Stimulated activated CD8-positive, alpha-beta memory T cell treated with anti-CD3 and anti-CD28 coated beads, Interleukin-4, amount 100 ng/mL, for 24 hours (primary cell): ENCODE measurements at regions not wholly inside any gene's neighbourhood (a gene's known extent, or its start where the extent isn't known, plus 50 kb on each side); places are given as distances from the start of the nearest gene placed in this dataset.
"Not testable (repeated sequence)": the region's sequence is repeated elsewhere in the genome, so short reads cannot be mapped to it uniquely, and the experiment has no call there.

ENCODE experiments used
- DNase-seq: peaks from one replicate; pipeline ENCODE4 v3.0.0-alpha.2; 2020; ENCODE audit warnings: low read depth

DNA sequence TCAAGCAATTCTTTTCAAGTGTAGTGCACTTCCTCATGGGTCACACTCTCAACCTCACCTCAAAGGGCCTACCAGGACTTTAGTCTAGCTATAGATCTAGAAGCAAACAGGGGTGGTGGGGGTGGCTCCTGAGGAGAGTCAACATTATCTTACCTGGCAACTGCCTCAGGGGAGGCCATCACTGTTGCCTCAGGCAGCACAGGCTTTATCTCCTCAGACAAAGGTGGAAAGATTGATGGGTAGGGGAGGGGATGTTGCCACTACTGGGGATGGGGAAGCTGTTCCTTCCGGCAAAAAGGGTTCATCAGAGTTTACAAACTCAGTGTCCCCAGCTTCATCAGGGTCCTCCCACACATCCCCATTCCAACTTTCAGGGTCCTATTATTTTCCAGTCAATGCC, 87.4 kb upstream of the CYRIA start:
- DNase-seq: not testable (repeated sequence)

DNA sequence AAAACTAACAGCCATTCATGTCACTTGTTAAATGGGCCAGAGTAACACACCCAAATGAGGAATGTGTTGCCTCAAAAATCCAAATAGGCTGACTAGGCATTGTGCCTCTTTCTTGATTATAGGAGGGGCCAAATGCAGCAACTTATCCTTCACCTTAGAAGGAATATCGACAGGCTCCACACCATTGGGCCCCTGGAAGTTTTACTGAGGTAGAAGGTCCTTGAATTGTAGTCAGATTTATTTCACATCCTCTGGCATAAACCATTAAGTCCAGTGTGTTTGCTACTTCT, 85.2 kb upstream of the CYRIA start:
- not testable (repeated sequence) for DNase-seq

DNA sequence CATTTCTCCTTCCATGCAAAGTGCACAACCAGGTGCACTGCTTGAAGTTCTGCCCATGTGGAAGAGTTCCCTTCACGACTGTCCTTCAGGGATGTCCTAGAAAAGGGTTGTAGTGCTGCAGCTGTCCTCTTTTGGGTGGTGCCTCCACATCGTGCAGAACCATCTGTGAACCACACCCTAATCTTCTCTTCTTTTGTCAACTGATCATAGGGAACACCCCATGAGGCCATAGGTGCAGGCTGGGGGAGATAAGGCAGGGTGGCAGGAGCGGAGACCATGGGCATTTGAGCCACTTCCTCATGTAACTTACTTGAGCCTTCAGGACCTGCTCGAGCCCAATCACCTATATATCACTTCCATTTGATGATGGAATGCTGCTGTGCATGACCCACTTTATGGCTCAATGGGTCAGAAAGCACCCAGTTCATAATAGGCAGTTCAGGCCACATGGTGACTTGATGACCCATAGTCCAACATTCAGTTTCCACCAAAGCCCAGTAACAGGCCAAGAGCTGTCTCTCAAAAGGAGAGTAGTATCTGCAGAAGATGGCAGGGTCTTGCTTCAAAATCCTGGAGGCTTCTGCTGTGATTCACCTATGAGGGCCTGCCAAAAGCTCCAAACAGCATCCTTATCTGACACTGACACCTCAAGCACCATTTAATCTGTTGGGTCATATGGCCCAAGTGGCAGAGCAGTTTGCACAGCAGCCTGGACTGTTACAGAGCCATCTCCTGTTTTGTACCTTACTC, 84.7 kb upstream of the CYRIA start:
- no peak for DNase-seq

DNA sequence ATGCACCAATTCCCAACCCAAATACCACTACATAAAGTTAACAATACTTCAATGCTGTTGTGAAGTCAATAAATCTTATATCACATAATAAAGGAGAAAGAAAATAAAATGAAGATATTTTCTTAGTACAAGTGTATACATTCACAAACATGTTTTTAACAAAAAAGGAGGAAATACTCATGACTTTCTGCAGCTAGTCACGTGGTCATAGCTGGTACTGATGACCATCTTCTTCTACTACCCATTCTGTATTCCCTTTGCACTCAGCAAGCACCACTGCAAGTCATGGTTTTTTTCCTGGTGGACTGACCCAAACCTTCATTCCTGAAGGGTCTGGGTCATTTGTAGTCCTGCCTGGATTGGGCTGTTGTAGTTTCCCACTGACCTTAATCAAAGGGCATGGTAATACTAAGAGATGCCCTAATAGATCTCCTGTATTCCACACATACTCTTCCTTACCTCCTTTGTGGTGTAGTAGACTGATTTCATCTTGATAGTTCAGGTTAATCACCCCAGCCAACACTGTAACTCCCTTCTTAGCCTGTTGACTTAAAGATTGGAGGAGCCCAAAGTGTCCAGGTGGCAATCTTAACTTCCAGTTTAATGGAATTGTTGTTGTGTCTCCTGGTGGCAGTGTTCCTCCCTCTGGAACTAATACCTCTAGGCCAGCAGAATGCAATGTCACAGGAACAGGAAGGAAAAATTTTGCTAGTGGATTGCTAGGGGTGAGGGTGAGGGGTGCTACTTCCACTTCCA, 83.1 kb upstream of the CYRIA start:
- DNase-seq: not testable (repeated sequence)

DNA sequence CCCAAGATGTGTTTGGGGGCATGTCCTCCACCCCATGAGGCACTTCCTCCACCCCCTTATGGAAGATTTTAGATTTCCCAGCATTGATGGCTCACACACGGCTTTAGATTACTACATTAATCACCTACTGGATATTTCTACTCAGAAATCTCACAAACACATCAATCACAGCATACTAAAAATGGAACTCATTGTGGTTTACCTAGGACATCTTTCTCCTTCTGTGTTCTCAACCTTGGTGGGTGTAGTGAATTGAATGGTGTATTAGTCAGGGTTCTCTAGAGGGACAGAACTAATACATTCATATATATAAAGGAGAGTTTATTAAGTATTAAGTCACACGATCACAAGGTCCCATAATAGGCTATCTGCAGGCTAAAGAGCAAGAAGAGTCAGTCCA, 82.1 kb upstream of the CYRIA start:
- no peak for DNase-seq

DNA sequence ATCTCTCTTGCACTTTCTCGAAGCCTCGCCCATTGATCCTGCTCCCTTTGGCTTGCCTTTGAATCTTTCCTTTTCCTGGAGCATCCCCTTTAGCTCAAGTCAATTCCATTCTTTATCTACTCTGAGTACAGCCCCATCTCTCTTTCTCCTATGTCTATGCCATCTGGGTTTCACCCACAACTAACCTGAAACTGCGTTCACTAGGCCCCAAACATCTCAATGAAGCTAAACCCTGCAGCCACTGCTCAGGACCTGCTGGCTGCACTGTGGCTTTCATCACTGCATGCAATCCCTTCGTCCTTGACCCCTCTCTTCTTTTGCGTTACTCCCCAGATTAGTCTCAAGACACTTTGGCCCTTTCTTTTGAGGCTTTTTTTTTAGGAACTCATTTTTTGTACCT, 81.6 kb upstream of the CYRIA start:
- DNase-seq: no peak

DNA sequence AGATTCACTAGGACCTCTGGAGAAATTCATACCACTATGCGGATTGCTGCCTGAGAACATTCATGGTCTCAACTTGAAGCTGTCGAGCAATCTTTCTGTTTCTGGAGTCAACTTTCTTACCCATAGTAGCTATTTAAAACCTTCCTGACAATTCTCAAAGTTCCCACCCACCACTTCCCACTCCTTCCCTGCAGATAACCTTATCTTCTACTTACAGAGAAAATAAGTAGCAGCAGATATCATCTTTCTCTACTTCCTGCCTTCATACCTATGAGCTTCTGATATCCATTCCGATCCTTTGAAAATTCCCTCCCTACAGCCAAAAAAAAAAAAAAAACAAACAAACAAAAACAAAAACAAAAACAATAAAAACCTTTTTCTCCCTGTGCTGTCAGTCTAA, 81.2 kb upstream of the CYRIA start:
- DNase-seq: no peak

DNA sequence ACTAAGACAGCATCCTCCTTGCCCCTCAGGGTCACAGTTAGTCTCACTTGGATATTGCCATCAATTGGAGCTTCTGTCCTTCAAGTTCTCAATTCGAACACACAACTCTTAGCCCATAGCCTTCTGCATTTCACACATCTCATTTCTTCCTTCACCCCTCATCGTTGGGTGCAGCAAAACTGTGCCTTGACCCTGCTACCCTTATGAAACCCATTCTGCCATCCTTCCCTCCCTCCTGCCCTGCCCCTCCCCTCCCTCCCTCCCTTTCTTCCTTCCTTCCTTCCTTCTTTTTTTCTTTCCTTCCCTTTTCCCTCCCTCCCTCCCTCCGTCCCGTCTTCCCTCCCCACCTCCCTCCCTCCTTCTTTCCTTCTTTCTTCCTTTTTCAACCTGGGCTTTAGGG, 80.7 kb upstream of the CYRIA start:
- no peak for DNase-seq

DNA sequence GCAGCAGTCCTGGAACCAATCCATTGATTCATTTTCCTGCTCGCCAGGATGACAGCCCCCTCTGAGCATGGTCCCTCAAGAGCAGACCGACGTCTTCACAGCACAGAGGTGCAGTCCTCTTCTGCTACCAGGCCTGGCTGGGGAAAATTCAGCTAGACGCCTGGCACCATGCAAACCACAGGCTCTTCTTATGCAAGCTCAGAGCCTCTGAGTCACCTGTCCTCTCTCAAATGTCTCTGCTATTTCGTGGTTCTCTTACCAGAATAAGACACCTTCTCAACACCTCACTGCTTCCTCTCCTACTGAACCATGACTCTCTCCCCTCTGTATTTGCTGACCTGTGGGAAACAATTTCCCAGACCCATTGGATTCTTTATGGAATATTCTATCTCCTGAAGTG, 79.8 kb upstream of the CYRIA start:
- DNase-seq: no peak

DNA sequence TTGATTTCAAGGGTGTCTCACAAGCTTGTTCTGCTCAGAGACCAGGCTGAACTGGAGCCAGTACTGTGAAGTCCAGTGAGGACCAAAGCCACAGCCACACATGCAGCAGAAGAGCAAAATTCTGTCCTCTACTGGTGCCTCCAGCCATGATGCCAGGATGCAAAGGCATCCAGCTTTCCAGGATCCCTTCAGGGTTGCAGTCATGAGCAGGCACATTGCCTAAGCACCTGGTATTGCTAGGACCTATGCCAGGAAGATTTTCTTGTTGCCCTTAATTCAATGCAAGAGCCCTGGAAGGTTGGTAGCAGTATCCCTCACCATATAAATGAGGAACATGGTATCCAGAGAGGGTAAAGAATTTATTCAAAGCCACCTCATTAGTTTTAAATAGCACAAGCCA, 78.9 kb upstream of the CYRIA start:
- DNase-seq: no peak

DNA sequence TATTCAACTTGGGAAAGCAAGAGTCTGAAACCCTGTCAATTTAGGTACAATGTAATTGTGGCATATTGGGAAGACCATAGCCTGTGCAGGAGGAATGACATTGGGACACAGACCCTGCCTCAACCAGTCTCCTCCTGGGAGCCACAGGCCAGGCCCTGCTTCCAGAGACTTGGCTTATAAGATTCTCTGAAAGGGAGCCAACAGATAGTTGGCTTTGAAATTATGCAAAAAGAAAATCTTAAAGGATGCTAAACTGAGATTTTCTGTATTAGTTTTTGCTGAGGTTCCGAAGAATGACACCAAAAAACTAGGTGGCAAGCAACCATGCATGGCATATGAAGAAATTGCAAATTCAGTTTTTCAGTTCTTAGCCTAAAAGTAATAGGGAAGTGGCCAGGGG, 76.4 kb upstream of the CYRIA start:
- no peak for DNase-seq

DNA sequence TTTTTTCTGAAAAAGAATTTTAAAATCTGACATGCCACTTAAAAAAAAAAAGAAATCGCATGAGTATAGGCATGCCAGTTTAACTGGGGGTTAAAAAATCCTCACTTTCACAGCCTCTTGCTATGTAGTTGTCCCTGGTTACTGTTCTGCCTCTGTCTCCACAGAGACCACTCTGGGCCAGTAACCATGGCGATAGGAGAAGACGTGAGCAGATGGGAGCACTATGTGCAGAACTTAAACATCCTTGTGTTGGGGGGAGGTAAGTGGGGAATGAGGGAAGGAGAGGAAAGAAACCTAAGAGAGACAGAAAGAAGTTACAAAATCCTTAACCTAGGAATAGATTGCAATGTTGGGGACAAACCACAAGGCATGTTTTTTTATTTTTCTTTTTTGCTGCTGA, 75.9 kb upstream of the CYRIA start:
- no peak for DNase-seq

DNA sequence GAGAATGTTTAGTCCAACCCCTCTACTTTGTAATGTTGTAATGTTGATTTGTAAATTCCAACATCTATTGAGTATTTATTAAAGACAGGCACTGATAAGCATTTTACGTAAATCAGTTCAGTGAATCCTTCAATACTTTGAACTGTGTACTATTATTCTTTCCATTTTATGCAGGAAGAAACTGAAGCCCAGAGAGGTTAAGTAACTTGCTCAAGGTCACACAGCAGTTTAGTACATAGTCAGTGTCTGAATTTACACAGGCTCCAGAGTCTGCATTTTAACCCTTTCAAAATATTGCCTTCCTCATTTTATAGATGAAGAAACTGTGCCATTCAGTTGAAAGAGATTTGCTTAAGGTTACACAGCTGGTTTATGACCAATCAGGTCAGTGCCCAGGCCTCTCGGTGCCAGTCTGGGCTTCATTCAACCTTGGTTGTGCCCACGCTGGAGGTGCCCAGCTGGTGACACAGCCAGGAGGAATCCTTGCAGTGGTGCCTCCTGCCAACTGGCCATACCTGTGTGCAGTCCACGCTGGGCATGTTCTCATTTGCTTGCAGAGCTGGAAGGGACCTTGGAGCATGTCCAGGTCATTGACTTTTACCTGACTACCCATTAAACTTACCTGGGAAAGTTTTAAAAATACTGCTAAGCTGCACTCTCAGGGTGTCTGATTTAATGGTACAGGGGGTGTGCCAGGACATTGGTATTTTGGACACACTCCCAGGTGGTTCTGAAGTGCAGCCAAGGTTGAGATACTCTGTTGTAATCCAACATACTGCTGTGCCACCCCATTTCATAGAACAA, 74.3 kb upstream of the CYRIA start:
- no peak for DNase-seq

DNA sequence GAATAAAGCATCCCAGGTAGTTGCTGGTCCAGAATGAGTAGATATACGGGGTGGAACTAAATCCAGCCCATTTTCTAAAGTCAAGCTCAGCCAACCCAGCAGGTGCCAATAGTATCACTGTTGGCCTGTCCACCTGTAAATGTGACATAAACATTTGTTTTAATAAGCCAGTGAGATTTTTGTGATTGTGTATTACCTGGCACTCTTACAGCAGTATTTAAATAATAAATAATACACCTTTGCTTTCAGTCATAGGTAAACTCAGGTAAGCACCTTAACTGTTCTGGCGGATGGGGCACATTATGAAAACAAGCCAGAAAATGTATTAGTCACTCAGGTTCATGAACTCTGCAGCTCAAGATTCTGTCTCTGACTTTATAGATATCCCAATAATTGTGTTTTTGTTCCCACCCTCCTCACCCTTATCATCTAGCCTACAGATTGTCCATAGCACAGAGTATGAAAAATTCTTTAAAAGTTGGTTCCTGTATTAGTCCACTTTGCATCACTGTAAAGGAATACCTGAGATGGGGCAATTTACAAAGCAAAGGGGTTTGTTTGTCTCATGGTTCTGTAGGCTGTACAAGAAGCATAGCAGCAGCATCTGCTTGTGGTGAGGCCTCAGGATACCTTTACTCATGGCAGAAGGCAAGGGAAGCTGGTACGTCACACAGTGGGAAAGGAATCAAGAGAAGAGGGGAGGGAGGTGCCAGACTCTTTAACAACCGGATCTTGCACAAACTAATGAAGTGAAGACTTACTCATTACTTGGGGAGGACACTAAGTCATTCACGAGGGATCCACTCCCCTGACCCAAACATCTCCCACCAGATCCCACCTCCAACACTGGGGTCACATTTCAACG, 73.0 kb upstream of the CYRIA start:
- no peak for DNase-seq

DNA sequence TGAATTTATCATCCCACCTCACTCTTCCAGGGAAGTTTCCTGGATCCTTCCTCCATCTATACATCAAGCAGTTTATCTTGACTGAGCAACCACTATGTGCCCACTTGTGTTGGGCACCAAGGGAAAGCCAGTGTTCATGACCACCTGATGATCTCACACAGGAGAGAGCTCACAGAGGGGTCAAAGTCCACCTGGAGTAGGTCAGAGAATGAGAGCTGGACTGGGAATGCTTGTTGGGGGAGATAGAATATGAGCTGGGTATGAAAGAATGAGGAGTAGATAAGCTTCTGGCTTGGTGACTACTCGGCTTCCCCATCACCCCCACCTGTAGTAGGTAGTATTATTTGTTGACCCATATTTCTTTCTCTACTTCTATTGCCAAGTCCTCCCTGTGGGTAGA, 72.2 kb upstream of the CYRIA start:
- DNase-seq: no peak

DNA sequence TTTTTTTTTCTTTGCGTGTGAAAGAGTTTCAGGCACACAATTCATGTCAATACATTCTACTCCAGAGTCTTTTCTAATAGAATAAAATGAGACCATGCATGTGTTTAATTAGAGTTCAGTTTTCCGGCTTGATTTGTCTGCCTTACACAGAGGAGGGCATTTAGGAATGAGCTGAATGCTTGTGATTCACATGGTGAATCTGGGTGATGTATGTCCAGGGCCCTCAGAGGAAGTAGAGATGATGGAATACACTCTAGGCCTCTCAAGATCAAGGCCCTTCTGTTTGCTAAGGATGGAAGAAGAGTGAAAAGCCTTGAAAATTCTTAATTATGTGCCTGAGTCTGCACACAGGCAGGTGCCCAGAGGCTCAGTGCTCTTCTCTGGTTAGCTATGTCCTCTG, 71.0 kb upstream of the CYRIA start:
- no peak for DNase-seq

DNA sequence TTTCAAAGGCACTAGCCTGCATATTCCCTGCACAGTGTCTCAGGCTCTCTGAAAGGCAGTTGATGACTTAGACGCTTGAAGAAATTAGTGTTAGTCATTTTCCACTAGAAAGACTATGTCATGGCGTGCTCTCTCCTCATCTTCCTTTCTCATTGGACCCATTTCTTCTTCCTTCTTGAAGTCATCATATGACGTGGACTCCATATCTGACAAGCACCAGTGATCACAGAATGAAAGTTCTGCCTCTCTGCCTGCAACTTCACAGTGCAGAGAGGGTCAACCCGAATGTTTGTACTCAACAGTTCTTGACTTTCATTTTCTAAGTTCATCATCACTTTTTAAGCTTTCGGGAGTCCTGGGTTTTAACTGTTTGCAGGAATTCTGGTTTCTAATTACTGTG, 63.7 kb upstream of the CYRIA start:
- DNase-seq: no peak

DNA sequence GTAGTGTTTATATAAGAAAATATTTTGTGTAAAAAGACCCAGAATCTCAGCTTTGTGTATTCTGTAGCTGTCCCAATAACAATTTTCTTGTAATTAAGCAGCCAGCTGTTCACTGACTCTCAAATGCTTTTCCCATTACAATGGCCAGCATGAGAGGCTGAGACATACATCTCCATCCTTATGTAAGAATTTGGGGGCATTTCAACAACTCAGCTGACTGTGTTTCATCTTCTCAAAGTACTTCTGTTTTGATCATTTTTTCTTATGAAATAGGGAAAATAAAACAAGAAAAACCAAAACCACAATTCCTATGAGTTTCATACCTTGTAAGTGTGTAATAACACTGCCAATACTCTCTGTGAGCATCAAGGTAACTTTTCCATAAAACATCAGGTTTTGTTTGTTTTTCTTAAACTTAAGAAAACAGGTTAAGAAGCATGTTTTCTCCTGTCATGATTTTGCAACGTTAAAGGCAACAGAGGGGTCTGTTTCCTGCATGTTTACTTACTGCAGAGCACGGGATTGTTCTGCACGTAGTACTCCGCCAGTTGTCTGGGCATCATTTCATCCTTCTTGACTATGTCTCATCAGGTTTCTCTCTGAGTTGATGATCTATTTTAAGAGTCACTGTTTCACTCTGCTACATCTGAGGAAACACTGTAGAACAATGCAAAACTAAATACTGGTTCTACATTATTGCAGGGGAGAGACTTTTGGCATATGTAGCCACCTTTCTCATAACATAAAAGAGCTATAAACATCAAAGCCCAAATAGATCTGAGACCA, 62.9 kb upstream of the CYRIA start:
- DNase-seq: no peak

DNA sequence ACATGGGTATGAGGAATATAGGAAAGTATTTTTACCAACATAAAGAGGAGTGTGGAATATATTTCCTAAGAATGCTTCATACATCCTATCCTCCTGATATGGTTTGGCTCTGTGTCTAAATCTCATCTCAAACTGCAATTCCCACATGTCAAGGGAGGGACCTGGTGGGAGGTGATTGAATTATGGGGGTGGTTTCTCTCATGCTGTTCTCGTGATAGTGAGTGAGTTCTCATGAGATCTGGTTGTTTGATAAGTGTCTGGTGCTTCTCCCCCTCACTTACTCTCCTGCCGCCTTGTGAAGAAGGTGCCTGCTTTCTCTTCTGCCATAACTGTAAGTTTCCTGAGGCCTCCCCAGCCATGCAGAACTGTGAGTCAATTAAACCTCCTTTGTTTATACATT, 62.2 kb upstream of the CYRIA start:
- not testable (repeated sequence) for DNase-seq

DNA sequence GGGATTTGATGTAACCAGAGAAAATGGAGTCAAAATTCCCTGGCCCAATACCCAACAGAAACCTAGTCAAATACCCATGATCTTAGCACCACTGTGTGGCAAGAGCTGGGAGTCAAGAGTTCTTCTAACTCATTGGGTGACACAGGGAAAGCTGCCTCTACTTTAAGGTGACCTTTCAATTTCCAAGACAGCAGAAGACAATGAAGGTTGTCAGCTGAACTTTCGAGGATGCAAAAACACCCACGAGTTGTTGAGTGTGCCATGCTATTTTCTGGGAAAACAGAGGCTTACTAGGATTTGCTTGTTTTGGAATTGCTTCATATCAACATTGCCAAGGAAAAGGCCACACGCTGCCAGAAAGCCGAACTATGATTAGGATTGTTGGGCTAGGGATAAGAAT, 61.6 kb upstream of the CYRIA start:
- DNase-seq: no peak

DNA sequence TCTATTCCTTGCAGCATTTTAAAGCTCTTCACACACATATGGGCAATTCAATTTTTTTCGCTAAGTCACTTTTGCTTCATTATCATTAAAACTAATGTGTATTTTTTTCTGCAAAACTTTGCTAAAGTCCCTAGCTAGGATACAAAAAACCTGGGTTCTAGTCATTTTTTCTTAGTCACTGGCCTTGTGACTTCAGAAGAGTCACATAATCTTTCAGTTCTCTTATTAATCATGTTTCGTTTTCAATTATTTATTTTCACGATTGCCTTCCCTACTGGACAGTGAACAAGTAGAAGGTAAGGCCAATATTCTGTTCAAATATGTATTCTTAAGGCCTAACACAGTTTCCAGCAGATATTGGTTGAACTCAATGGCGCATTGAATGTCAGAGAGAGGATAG, 60.9 kb upstream of the CYRIA start:
- DNase-seq: no peak

DNA sequence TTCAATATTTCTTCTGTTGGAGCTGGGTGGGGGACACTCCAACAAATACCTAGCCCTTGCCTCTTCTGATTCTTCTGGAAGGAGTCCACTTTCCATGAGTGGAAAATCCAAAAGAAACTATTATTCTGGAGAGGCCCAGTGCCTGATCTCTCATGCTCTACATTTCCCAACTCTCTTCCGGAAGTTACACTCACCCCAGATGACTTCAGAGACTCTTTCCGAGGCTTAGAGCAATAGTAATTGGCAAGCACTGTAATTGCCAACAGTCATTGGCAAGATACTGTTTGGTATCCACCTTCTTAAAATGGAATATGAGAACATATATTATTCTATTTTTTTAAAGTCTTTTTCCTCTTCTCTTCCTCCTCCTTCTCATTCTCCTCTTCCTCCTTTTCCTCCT, 60.5 kb upstream of the CYRIA start:
- no peak for DNase-seq
